BJ (cell line): ENCODE measurements at regions not wholly inside any gene's neighbourhood (a gene's known extent, or its start where the extent isn't known, plus 50 kb on each side); places are given as distances from the start of the nearest gene placed in this dataset.

Experiments
- CTCF ChIA-PET: fragments of 350-600 bp; formaldehyde crosslinking; extraction: SDS; loops from one replicate; lab custom pipeline; 2021; ENCODE audit warnings: antibody characterized with exemption, inconsistent platforms; lab: Yijun Ruan, JAX
- POLR2A ChIA-PET: fragments of 300-600 bp; sonication (Branson Sonifier 250); formaldehyde crosslinking; extraction: SDS; loops from one replicate; lab custom pipeline; 2021; ENCODE audit warnings: antibody characterized with exemption; lab: Charles Lee
- DNase-seq: peaks from one replicate; pipeline ENCODE4 v3.0.0-alpha.2; 2011; ENCODE audit warnings: low read depth
- H3K27me3 ChIP-seq: 2 replicates; pipeline ENCODE4 v1.6.0; 2011; ENCODE audit warnings: low read length; ENCODE audit not compliant: control insufficient read depth, insufficient read depth
- H3K36me3 ChIP-seq: 2 replicates; pipeline ENCODE4 v1.5.1; 2011; ENCODE audit warnings: low read length; ENCODE audit not compliant: control insufficient read depth, insufficient read depth
- H3K4me3 ChIP-seq: 2 replicates; pipeline ENCODE4 v1.5.1; 2011; ENCODE audit warnings: low read depth, mild to moderate bottlenecking, control low read depth, low read length
- CTCF ChIP-seq: IDR thresholded peaks from 2 replicates; pipeline ENCODE4 v1.5.1; 2011; ENCODE audit warnings: low read depth, mild to moderate bottlenecking, control low read depth, inconsistent platforms, low read length, moderate library complexity; ENCODE audit not compliant: insufficient read depth

DNA sequence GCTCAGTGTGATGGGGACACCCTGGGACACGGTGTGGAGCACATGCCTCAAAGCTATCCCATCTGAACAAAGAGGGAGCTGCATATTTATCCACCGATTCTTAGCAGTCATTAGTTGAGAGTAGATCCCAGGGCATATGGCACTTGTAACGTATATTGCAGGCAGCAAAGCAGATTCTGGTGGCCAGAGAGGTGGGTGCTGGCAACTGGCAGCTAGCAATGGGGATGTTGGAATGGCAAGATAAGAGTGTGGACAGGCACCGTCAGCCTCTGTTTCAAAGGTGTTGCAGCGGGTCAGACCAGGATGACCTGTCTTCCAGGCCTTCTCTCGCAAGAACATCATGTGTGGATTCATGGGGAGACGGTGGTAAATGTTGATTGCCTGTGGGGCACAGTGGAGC lies 54.0 kb upstream of the ADRA1D start:
- no peak for TF ChIP-seq CTCF
- no peaks in the 10 kb centered on the region for H3K36me3 ChIP-seq
- no peak overlapping the region for H3K4me3 ChIP-seq
- no peaks in the 10 kb centered on the region; the same call in 1 of the 2 replicates for H3K27me3 ChIP-seq
- no peak for DNase-seq
- ChIA-PET POLR2A (no interaction called here), CTCF (no interaction called here)

DNA sequence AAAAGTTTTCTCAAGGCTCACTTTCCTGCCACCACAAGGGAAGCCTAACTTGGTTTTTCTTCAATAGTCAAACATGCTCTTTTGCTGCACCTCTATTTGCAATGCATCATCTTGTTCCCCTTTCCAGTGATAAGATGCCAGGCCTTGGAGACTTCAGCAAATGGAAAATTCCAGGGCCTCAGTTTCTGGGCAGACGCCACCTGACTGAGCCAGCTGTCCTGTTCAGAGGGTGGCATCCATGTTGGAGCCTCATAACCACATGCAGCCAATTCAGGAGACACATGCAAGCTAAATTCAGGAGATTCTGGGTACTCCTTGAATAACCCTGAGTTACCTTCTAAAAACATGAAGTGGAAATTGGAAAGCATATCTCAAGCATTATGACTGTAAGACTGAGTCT lies 51.8 kb upstream of the ADRA1D start:
- no peak for DNase-seq
- Histone ChIP-seq H3K27me3 (no peaks in the 10 kb centered on the region; the same call in 1 of the 2 replicates), H3K36me3 (no peaks in the 10 kb centered on the region), H3K4me3 (no peak overlapping the region)
- ChIA-PET CTCF (no interaction called here), POLR2A (no interaction called here)
- TF ChIP-seq CTCF: no peak

DNA sequence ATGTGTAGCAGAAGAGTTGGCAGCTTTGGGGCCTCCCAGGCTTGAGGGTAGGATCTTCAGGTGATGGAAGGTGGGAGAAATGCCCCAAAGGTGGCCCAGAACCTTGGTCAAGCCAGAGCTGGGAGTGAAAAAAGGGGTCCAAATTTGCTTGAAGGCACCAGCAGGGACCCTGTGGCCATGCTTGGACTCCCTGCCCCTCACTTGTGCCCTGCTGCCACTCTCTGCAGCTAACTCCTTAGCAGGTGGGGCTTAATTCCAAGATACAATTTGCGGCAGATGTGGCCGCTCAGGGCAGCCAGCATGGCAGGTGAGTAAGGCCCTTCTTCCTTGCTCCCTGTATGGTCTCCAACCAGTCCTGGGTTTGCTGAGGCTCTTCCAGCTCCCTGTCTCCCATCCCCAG lies 51.3 kb upstream of the ADRA1D start:
- no peak for DNase-seq
- TF ChIP-seq CTCF: no peak
- ChIA-PET POLR2A (no interaction called here), CTCF (no interaction called here)
- Histone ChIP-seq H3K36me3 (no peaks in the 10 kb centered on the region), H3K4me3 (no peak overlapping the region), H3K27me3 (no peaks in the 10 kb centered on the region; the same call in 1 of the 2 replicates)

- POLR2A ChIA-PET: no interaction called here
- DNase-seq: peak; percentile 18
- no peak overlapping the region for H3K4me3 ChIP-seq
- no peaks in the 10 kb centered on the region for H3K36me3 ChIP-seq
- CTCF ChIA-PET: no interaction called here
- no peak for TF ChIP-seq CTCF
- H3K27me3 ChIP-seq: no peaks in the 10 kb centered on the region; the same call in 1 of the 2 replicates
Observed at GRCh38 chr20:4299773-4300172, 50.7 kb upstream of the ADRA1D start.

DNA sequence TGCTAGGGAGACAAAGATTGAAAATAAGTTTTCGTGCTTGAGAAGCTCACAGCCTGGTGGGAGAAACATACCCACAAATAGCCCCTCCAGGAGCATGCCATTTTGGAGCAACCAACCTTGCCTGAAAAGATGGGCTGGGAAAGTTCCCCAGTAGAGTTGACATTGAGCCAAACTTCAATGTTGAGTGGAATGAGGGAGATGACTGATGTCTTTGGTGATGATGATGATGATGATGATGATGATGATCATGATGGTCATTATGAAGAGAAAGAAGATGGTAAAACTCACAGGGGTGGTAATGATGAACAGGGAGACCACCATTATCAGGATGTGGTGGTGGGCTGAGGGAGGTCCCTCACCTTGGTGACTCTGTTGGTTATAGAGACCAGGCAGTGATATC lies 50.1 kb upstream of the ADRA1D start:
- POLR2A ChIA-PET: no interaction called here
- Histone ChIP-seq H3K4me3 (no peak overlapping the region), H3K27me3 (no peaks in the 10 kb centered on the region; the same call in 1 of the 2 replicates), H3K36me3 (no peaks in the 10 kb centered on the region)
- CTCF ChIA-PET: interaction anchor here (0.8 kb wide), 1 partner anchor 647 kb away, joined by 3 read pairs; no protein-coding TSS in a partner anchor
- TF ChIP-seq CTCF: no peak
- no peak for DNase-seq
